Fibroblast of skin of right quadriceps (primary cell): ENCODE measurements at regions not wholly inside any gene's neighbourhood (a gene's known extent, or its start where the extent isn't known, plus 50 kb on each side); places are given as distances from the start of the nearest gene placed in this dataset.
A peak's percentile ranks its signal among the peaks of the same experiment; 100 is the strongest.

Experiments used
- DNase-seq: peaks from one replicate; pipeline ENCODE4 v3.0.0-alpha.2; 2013

- peak; percentile 15 for DNase-seq
Measured at GRCh38 chr12:107478881-107479280, 206.7 kb upstream of the PWP1 start.

GRCh38 chr12:107480836-107481608, 204.6 kb upstream of the PWP1 start:
- no peak for DNase-seq

- no peak for DNase-seq
Measured at GRCh38 chr12:107484230-107484629, 201.4 kb upstream of the PWP1 start.

- DNase-seq = no peak
Measured at GRCh38 chr12:107484941-107485340, 200.7 kb upstream of the PWP1 start.

- DNase-seq = no peak
Measured at GRCh38 chr12:107485731-107486130, 199.9 kb upstream of the PWP1 start.

- no peak for DNase-seq
Measured at GRCh38 chr12:107486140-107486892, 199.3 kb upstream of the PWP1 start.

GRCh38 chr12:107487011-107487680, 198.5 kb upstream of the PWP1 start:
- DNase-seq = no peak

GRCh38 chr12:107488666-107489065, 196.9 kb upstream of the PWP1 start:
- no peak for DNase-seq

- DNase-seq = no peak
Measured at GRCh38 chr12:107490010-107490409, 195.6 kb upstream of the PWP1 start.

GRCh38 chr12:107491856-107492255, 193.7 kb upstream of the PWP1 start:
- DNase-seq = peak; percentile 47

- no peak for DNase-seq
Measured at GRCh38 chr12:107492393-107493134, 193.0 kb upstream of the PWP1 start.

- DNase-seq = no peak
Measured at GRCh38 chr12:107493135-107493494, 192.5 kb upstream of the PWP1 start.

- no peak for DNase-seq
Measured at GRCh38 chr12:107493666-107494065, 191.9 kb upstream of the PWP1 start.

GRCh38 chr12:107494331-107494730, 191.3 kb upstream of the PWP1 start:
- no peak for DNase-seq

- no peak for DNase-seq
Measured at GRCh38 chr12:107495604-107496003, 190.0 kb upstream of the PWP1 start.

GRCh38 chr12:107497231-107497630, 188.4 kb upstream of the PWP1 start:
- no peak for DNase-seq

GRCh38 chr12:107500307-107500706, 185.3 kb upstream of the PWP1 start:
- no peak for DNase-seq

- DNase-seq = no peak
Measured at GRCh38 chr12:107501681-107502080, 183.9 kb upstream of the PWP1 start.

- no peak for DNase-seq
Measured at GRCh38 chr12:107503129-107503855, 182.3 kb upstream of the PWP1 start.

GRCh38 chr12:107503887-107504885, 181.4 kb upstream of the PWP1 start:
- DNase-seq = no peak

- no peak for DNase-seq
Measured at GRCh38 chr12:107509421-107509820, 176.2 kb upstream of the PWP1 start.
